Adrenal gland (tissue), 9 donors: ENCODE measurements at regions not wholly inside any gene's neighbourhood (a gene's known extent, or its start where the extent isn't known, plus 50 kb on each side); places are given as distances from the start of the nearest gene placed in this dataset.

Experiments
- DNase-seq, 7 donors: peaks; one replicate each; pipeline ENCODE4 v3.0.0-alpha.2; 2019 to 2020
- H3K27ac ChIP-seq, 5 donors: fragments of 200-600 bp; sonication (generic) in 4 of 5; 1 replicate in 3 of 5; 2 replicates in 2 of 5; pipeline versions ENCODE4 v1.5.1 to v1.8.0; 2016 to 2020; ENCODE audit warnings: mild to moderate bottlenecking in 1 of 5
- H3K27me3 ChIP-seq: fragments of 200-600 bp; 2 replicates; pipeline ENCODE4 v1.8.0; 2021
- H3K36me3 ChIP-seq, 2 donors: fragments of 200-600 bp; replicated peaks in 1 of 2; 1 replicate in 1 of 2; 2 replicates in 1 of 2; pipeline versions ENCODE4 v1.5.1 to v1.8.0; 2018 to 2022
- H3K4me1 ChIP-seq, 2 donors: fragments of 200-600 bp; replicated peaks in 1 of 2; 1 replicate in 1 of 2; 2 replicates in 1 of 2; pipeline versions ENCODE4 v1.5.1 to v1.8.0; 2018 to 2021
- H3K4me3 ChIP-seq, 4 donors: fragments of 200-600 bp; sonication (generic) in 3 of 4; one replicate each; pipeline ENCODE4 v1.5.1; 2016 to 2018
- H3K9me3 ChIP-seq, 3 donors: fragments of 200-600 bp; sonication (generic) in 1 of 3; replicated peaks in 1 of 3; 1 replicate in 2 of 3; 2 replicates in 1 of 3; pipeline versions ENCODE4 v1.5.1 to v1.8.0; 2016 to 2021
- CTCF ChIP-seq, 6 experiments: fragments of 450-650 bp in 4 of 6; fragments of 200-600 bp in 2 of 6; sonication (generic) in 1 of 6; IDR thresholded peaks; 1 replicate in 5 of 6; 2 replicates in 1 of 6; pipeline versions ENCODE4 v1.5.1 to v1.8.0; 2016 to 2021; ENCODE audit warnings: antibody characterized with exemption in 6 of 6, mild to moderate bottlenecking in 2 of 6, moderate library complexity in 1 of 6
- POLR2A ChIP-seq, 2 donors: fragments of 450-650 bp; IDR thresholded peaks; one replicate each; pipeline ENCODE4 v1.6.1; 2017; ENCODE audit warnings: antibody characterized with exemption in 2 of 2, mild to moderate bottlenecking in 2 of 2, moderate library complexity in 1 of 2
- WGBS, 4 donors: extraction: QIAGEN DNeasy Blood & Tissue Kit in 2 of 4; methylation state at CpG; one replicate each; pipeline versions ENCODE4 v1.1.5 to v1.1.7; 2013 to 2017; 5-methylcytosine and 5-hydroxymethylcytosine counted together
- intact Hi-C, 2 donors: fragments of 100-400 bp; cut with DNase I; formaldehyde crosslinking; loops; one replicate each; pipeline versions ENCODE4 v1.14.1 to v1.15.0; 2022 to 2023
- donor health status: healthy with polysubstance abuse.
- donor health status: Bipolar disorder and iron deficiency.
- donor health status: DM: yes; HTN: yes; CAD: no.
- donor health status: DM: no; HTN: no; CAD: no.
- donor health status: DM: no; HTN: no; CAD: no.

- H3K36me3 ChIP-seq: no peaks in the 10 kb centered on the region
- intact Hi-C loops: no loop called here
- H3K9me3 ChIP-seq: no peaks in the 10 kb centered on the region
- no peak overlapping the region for H3K4me3 ChIP-seq
- TF ChIP-seq CTCF (IDR thresholded peaks at IDR 0.05): no peak
- no peak for TF ChIP-seq POLR2A (IDR thresholded peaks at IDR 0.05)
- no peak for DNase-seq
- H3K27me3 ChIP-seq: peaks cover 11% of the 10 kb centered on the region
- H3K4me1 ChIP-seq: no peaks in the 10 kb centered on the region
- 79 to 96% (median 93%) methylated on average over 2 of the region's 2 CpGs for WGBS, 4 donors
- H3K27ac ChIP-seq: no peak overlapping the region
These were observed 387.9 kb downstream of the BCOR start for GRCh38 chrX:39709812-39710211.

- WGBS, 4 donors: 60 to 88% (median 78%) methylated on average over 1 of the region's 1 CpG
- no peak overlapping the region for H3K4me3 ChIP-seq
- no peaks in the 10 kb centered on the region for H3K9me3 ChIP-seq
- H3K27ac ChIP-seq: no peak overlapping the region
- H3K4me1 ChIP-seq: no peaks in the 10 kb centered on the region
- H3K27me3 ChIP-seq: peaks cover 11% of the 10 kb centered on the region
- intact Hi-C loops: no loop called here
- no peak for DNase-seq
- H3K36me3 ChIP-seq: no peaks in the 10 kb centered on the region
- no peak for TF ChIP-seq POLR2A (IDR thresholded peaks at IDR 0.05)
- no peak for TF ChIP-seq CTCF (IDR thresholded peaks at IDR 0.05)
These were observed 387.0 kb downstream of the BCOR start for GRCh38 chrX:39710776-39711175.

- 83 to 94% (median 88%) methylated on average over 5 to 6 of the region's 6 CpGs for WGBS, 4 donors
- DNase-seq: no peak
- no peak overlapping the region for H3K4me3 ChIP-seq
- H3K9me3 ChIP-seq: no peaks in the 10 kb centered on the region
- no peaks in the 10 kb centered on the region for H3K36me3 ChIP-seq
- intact Hi-C loops: no loop called here
- no peak for TF ChIP-seq CTCF (IDR thresholded peaks at IDR 0.05)
- TF ChIP-seq POLR2A (IDR thresholded peaks at IDR 0.05): no peak
- peaks cover 5% of the 10 kb centered on the region for H3K27me3 ChIP-seq
- no peak overlapping the region for H3K27ac ChIP-seq
- no peaks in the 10 kb centered on the region for H3K4me1 ChIP-seq
These were observed 383.3 kb downstream of the BCOR start for GRCh38 chrX:39714471-39714870.

- intact Hi-C loops: no loop called here
- WGBS, 4 donors: 42 to 68% (median 50%) methylated on average over 6 to 8 of the region's 8 CpGs; no CpG with 5 or more reads in 1 of the 4 donors
- Histone ChIP-seq H3K27ac (no peak overlapping the region), H3K36me3 (no peaks in the 10 kb centered on the region), H3K4me3 (no peak overlapping the region), H3K27me3 (peaks cover 9% of the 10 kb centered on the region), H3K9me3 (no peaks in the 10 kb centered on the region), H3K4me1 (no peaks in the 10 kb centered on the region)
- peak in 2 of 7 donors; percentile 20 to 30 for DNase-seq
- TF ChIP-seq CTCF (IDR thresholded peaks at IDR 0.05): no peak
- TF ChIP-seq POLR2A (IDR thresholded peaks at IDR 0.05): no peak
These were observed 381.4 kb downstream of the BCOR start for GRCh38 chrX:39716401-39716800.
